Endothelial cell (in vitro differentiated cells): ENCODE measurements at regions not wholly inside any gene's neighbourhood (a gene's known extent, or its start where the extent isn't known, plus 50 kb on each side); places are given as distances from the start of the nearest gene placed in this dataset.

Experiments used
- DNase-seq: peaks from one replicate; pipeline ENCODE4 v3.0.0; 2021; ENCODE audit warnings: low spot score
- H3K27ac Mint-ChIP-seq: one replicate; pipeline ENCODE4 v1.8.0; 2021; ENCODE audit warnings: mixed read lengths, inconsistent platforms; ENCODE audit not compliant: unreplicated experiment
- H3K27me3 Mint-ChIP-seq: one replicate; pipeline ENCODE4 v1.8.0; 2021; ENCODE audit warnings: mild to moderate bottlenecking, moderate library complexity, mixed read lengths, inconsistent platforms; ENCODE audit not compliant: unreplicated experiment
- H3K36me3 Mint-ChIP-seq: one replicate; pipeline ENCODE4 v1.8.0; 2021; ENCODE audit warnings: mild to moderate bottlenecking, low read depth, mixed read lengths, inconsistent platforms; ENCODE audit not compliant: unreplicated experiment
- H3K4me1 Mint-ChIP-seq: one replicate; pipeline ENCODE4 v1.8.0; 2021; ENCODE audit warnings: mild to moderate bottlenecking, mixed read lengths, inconsistent platforms; ENCODE audit not compliant: unreplicated experiment
- H3K4me3 Mint-ChIP-seq: one replicate; pipeline ENCODE4 v1.8.0; 2021; ENCODE audit warnings: mild to moderate bottlenecking, mixed read lengths, inconsistent platforms; ENCODE audit not compliant: unreplicated experiment
- H3K9me3 Mint-ChIP-seq: one replicate; pipeline ENCODE4 v1.8.0; 2021; ENCODE audit warnings: mixed read lengths, inconsistent platforms; ENCODE audit not compliant: unreplicated experiment
- CTCF ChIP-seq: fragments of 200-600 bp; sonication (generic); IDR thresholded peaks from one replicate; pipeline ENCODE4 v1.5.0; 2021; ENCODE audit warnings: antibody characterized with exemption; ENCODE audit not compliant: unreplicated experiment

- Mint-ChIP-seq H3K36me3 (peaks cover 8% of the 10 kb centered on the region), H3K9me3 (no peaks in the 10 kb centered on the region), H3K27ac (no peak overlapping the region), H3K4me3 (no peak overlapping the region), H3K4me1 (peaks cover 17% of the 10 kb centered on the region), H3K27me3 (peaks cover 2% of the 10 kb centered on the region)
- TF ChIP-seq CTCF = no peak
- no peak for DNase-seq
Observed at GRCh38 chr13:50382951-50383350, 367.7 kb downstream of the KCNRG start.

- Mint-ChIP-seq H3K4me3 (no peak overlapping the region), H3K27me3 (peaks cover 2% of the 10 kb centered on the region), H3K36me3 (peaks cover 8% of the 10 kb centered on the region), H3K9me3 (no peaks in the 10 kb centered on the region), H3K27ac (no peak overlapping the region), H3K4me1 (peaks cover 25% of the 10 kb centered on the region)
- no peak for DNase-seq
- TF ChIP-seq CTCF = no peak
Observed at GRCh38 chr13:50384724-50385123, 369.5 kb downstream of the KCNRG start.

- Mint-ChIP-seq H3K4me3 (no peak overlapping the region), H3K27me3 (peaks cover 2% of the 10 kb centered on the region), H3K36me3 (no peaks in the 10 kb centered on the region), H3K9me3 (no peaks in the 10 kb centered on the region), H3K4me1 (peaks cover 41% of the 10 kb centered on the region), H3K27ac (peak overlapping the region; percentile 45)
- DNase-seq = no peak
- TF ChIP-seq CTCF = no peak
Observed at GRCh38 chr13:50386541-50387050, 371.4 kb downstream of the KCNRG start.

- no peaks in the 10 kb centered on the region for H3K9me3 Mint-ChIP-seq
- H3K36me3 Mint-ChIP-seq = no peaks in the 10 kb centered on the region
- H3K27me3 Mint-ChIP-seq = peaks cover 2% of the 10 kb centered on the region
- no peak for TF ChIP-seq CTCF
- DNase-seq = no peak
- peaks cover 43% of the 10 kb centered on the region for H3K4me1 Mint-ChIP-seq
- peak overlapping the region; percentile 21 for H3K27ac Mint-ChIP-seq
- H3K4me3 Mint-ChIP-seq = no peak overlapping the region
Observed at GRCh38 chr13:50387051-50387581, 371.9 kb downstream of the KCNRG start.

- TF ChIP-seq CTCF = no peak
- no peak for DNase-seq
- H3K9me3 Mint-ChIP-seq = no peaks in the 10 kb centered on the region
- no peaks in the 10 kb centered on the region for H3K36me3 Mint-ChIP-seq
- H3K27ac Mint-ChIP-seq = peak overlapping the region; percentile 52
- H3K27me3 Mint-ChIP-seq = no peaks in the 10 kb centered on the region
- H3K4me1 Mint-ChIP-seq = peaks cover 47% of the 10 kb centered on the region
- H3K4me3 Mint-ChIP-seq = no peak overlapping the region
Observed at GRCh38 chr13:50388481-50388880, 373.2 kb downstream of the KCNRG start.
